Thyroid gland (tissue), 4 donors: ENCODE measurements at regions not wholly inside any gene's neighbourhood (a gene's known extent, or its start where the extent isn't known, plus 50 kb on each side); places are given as distances from the start of the nearest gene placed in this dataset.

Source experiments
- CTCF ChIP-seq, 6 experiments: fragments of 200-600 bp in 3 of 6; fragments of 450-650 bp in 3 of 6; sonication (generic) in 3 of 6; IDR thresholded peaks; one replicate each; pipeline ENCODE4 v1.5.1; 2016 to 2019; ENCODE audit warnings: antibody characterized with exemption in 6 of 6, mild to moderate bottlenecking in 2 of 6, inconsistent platforms in 1 of 6, moderate library complexity in 1 of 6
- POLR2A ChIP-seq, 2 donors: fragments of 450-650 bp; IDR thresholded peaks; one replicate each; pipeline ENCODE4 v1.6.1; 2017; ENCODE audit warnings: antibody characterized with exemption in 2 of 2, mild to moderate bottlenecking in 2 of 2, moderate library complexity in 1 of 2

- TF ChIP-seq CTCF (IDR thresholded peaks at IDR 0.05) (no peak), POLR2A (IDR thresholded peaks at IDR 0.05) (no peak)
Observed at GRCh38 chrX:96417695-96418094, 266.9 kb upstream of the DIAPH2 start.
